Liver (tissue), 3 donors: ENCODE measurements at regions not wholly inside any gene's neighbourhood (a gene's known extent, or its start where the extent isn't known, plus 50 kb on each side); places are given as distances from the start of the nearest gene placed in this dataset.

Experiments
- FOXA1 ChIP-seq: IDR thresholded peaks from 2 replicates; pipeline ENCODE4 v1.6.1; 2016; ENCODE audit warnings: antibody characterized with exemption
- GABPA ChIP-seq, 2 donors: IDR thresholded peaks in 1 of 2; conservative IDR thresholded peaks in 1 of 2; 2 replicates each; pipeline ENCODE4 v1.6.1; 2016; ENCODE audit warnings: antibody characterized with exemption in 2 of 2, mild to moderate bottlenecking in 1 of 2, moderate library complexity in 1 of 2
- JUND ChIP-seq, 2 donors: IDR thresholded peaks; 2 replicates each; pipeline ENCODE4 v1.6.1; 2016; ENCODE audit warnings: antibody characterized with exemption in 2 of 2
- RAD21 ChIP-seq, 2 donors: IDR thresholded peaks; 2 replicates each; pipeline ENCODE4 v1.6.1; 2016; ENCODE audit warnings: antibody characterized with exemption in 2 of 2, mild to moderate bottlenecking in 2 of 2
- SP1 ChIP-seq: IDR thresholded peaks from 2 replicates; pipeline ENCODE4 v1.6.1; 2018; ENCODE audit warnings: antibody characterized with exemption, mild to moderate bottlenecking
- TAF1 ChIP-seq: conservative IDR thresholded peaks from 2 replicates; pipeline ENCODE4 v1.6.1; 2016; ENCODE audit warnings: antibody characterized with exemption, mild to moderate bottlenecking
- YY1 ChIP-seq: IDR thresholded peaks from 2 replicates; pipeline ENCODE4 v1.6.1; 2016; ENCODE audit warnings: antibody characterized with exemption, mild to moderate bottlenecking
- TF ChIP-seq, protein P1 (sequence below): fragments of 150-350 bp; IDR thresholded peaks from 2 replicates; pipeline ENCODE4 v1.5.1; 2017; ENCODE audit warnings: improper control_type of control experiment, low read depth, low read length; ENCODE audit not compliant: missing input control
- TF ChIP-seq, protein P2 (sequence below): IDR thresholded peaks from 2 replicates; pipeline ENCODE4 v1.6.1; 2016; ENCODE audit warnings: antibody characterized with exemption, mild to moderate bottlenecking
- TF ChIP-seq, protein P3 (sequence below): IDR thresholded peaks from 2 replicates; pipeline ENCODE4 v1.6.1; 2016; ENCODE audit warnings: antibody characterized with exemption
- TF ChIP-seq, protein P4 (sequence below): IDR thresholded peaks from 2 replicates; pipeline ENCODE4 v1.6.1; 2016; ENCODE audit warnings: antibody characterized with exemption
- donor health status: healthy.
- donor health status: healthy.

- TF ChIP-seq, protein P1, sequence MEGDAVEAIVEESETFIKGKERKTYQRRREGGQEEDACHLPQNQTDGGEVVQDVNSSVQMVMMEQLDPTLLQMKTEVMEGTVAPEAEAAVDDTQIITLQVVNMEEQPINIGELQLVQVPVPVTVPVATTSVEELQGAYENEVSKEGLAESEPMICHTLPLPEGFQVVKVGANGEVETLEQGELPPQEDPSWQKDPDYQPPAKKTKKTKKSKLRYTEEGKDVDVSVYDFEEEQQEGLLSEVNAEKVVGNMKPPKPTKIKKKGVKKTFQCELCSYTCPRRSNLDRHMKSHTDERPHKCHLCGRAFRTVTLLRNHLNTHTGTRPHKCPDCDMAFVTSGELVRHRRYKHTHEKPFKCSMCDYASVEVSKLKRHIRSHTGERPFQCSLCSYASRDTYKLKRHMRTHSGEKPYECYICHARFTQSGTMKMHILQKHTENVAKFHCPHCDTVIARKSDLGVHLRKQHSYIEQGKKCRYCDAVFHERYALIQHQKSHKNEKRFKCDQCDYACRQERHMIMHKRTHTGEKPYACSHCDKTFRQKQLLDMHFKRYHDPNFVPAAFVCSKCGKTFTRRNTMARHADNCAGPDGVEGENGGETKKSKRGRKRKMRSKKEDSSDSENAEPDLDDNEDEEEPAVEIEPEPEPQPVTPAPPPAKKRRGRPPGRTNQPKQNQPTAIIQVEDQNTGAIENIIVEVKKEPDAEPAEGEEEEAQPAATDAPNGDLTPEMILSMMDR = no peak
- TF ChIP-seq, protein P2, sequence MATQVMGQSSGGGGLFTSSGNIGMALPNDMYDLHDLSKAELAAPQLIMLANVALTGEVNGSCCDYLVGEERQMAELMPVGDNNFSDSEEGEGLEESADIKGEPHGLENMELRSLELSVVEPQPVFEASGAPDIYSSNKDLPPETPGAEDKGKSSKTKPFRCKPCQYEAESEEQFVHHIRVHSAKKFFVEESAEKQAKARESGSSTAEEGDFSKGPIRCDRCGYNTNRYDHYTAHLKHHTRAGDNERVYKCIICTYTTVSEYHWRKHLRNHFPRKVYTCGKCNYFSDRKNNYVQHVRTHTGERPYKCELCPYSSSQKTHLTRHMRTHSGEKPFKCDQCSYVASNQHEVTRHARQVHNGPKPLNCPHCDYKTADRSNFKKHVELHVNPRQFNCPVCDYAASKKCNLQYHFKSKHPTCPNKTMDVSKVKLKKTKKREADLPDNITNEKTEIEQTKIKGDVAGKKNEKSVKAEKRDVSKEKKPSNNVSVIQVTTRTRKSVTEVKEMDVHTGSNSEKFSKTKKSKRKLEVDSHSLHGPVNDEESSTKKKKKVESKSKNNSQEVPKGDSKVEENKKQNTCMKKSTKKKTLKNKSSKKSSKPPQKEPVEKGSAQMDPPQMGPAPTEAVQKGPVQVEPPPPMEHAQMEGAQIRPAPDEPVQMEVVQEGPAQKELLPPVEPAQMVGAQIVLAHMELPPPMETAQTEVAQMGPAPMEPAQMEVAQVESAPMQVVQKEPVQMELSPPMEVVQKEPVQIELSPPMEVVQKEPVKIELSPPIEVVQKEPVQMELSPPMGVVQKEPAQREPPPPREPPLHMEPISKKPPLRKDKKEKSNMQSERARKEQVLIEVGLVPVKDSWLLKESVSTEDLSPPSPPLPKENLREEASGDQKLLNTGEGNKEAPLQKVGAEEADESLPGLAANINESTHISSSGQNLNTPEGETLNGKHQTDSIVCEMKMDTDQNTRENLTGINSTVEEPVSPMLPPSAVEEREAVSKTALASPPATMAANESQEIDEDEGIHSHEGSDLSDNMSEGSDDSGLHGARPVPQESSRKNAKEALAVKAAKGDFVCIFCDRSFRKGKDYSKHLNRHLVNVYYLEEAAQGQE = no peak
- TF ChIP-seq JUND (IDR thresholded peaks at IDR 0.05) (no peak), GABPA (IDR thresholded peaks at IDR 0.05 in 1 of 2, conservative IDR thresholded peaks at IDR 0.05 in 1 of 2) (no peak), FOXA1 (no peak), RAD21 (IDR thresholded peaks at IDR 0.05) (no peak), TAF1 (no peak), YY1 (no peak), SP1 (no peak)
- TF ChIP-seq, protein P3, sequence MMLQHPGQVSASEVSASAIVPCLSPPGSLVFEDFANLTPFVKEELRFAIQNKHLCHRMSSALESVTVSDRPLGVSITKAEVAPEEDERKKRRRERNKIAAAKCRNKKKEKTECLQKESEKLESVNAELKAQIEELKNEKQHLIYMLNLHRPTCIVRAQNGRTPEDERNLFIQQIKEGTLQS = no peak
- TF ChIP-seq, protein P4, sequence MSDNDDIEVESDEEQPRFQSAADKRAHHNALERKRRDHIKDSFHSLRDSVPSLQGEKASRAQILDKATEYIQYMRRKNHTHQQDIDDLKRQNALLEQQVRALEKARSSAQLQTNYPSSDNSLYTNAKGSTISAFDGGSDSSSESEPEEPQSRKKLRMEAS = no peak
These were observed 102.7 kb upstream of the UQCRFS1 start for GRCh38 chr19:29315556-29316190.
